K562 (cell line): ENCODE measurements at regions not wholly inside any gene's neighbourhood (a gene's known extent, or its start where the extent isn't known, plus 50 kb on each side); places are given as distances from the start of the nearest gene placed in this dataset.

ENCODE experiments used
- BMI1 ChIP-seq: fragments of 150-350 bp; IDR thresholded peaks from 2 replicates; pipeline ENCODE4 v1.6.1; 2014; ENCODE audit warnings: low read length
- FOS ChIP-seq: IDR thresholded peaks from 3 replicates; pipeline ENCODE4 v1.6.1; 2011; ENCODE audit not compliant: insufficient read length; ENCODE audit errors: extremely low read depth
- HNRNPH1 ChIP-seq: fragments of 200-400 bp; formaldehyde crosslinking; optimal IDR thresholded peaks from 2 replicates; pipeline ENCODE3; 2017; ENCODE audit warnings: low read depth, mild to moderate bottlenecking, low read length, moderate library complexity

- no peak for TF ChIP-seq FOS
- TF ChIP-seq HNRNPH1: no peak
- TF ChIP-seq BMI1: no peak
Observed at GRCh38 chr6:146885708-146886457, 287.1 kb downstream of the ADGB start.
